ENCODE measurements at regions not wholly inside any gene's neighbourhood (a gene's known extent, or its start where the extent isn't known, plus 50 kb on each side); places are given as distances from the start of the nearest gene placed in this dataset.

- TF ChIP-seq, protein P1, sequence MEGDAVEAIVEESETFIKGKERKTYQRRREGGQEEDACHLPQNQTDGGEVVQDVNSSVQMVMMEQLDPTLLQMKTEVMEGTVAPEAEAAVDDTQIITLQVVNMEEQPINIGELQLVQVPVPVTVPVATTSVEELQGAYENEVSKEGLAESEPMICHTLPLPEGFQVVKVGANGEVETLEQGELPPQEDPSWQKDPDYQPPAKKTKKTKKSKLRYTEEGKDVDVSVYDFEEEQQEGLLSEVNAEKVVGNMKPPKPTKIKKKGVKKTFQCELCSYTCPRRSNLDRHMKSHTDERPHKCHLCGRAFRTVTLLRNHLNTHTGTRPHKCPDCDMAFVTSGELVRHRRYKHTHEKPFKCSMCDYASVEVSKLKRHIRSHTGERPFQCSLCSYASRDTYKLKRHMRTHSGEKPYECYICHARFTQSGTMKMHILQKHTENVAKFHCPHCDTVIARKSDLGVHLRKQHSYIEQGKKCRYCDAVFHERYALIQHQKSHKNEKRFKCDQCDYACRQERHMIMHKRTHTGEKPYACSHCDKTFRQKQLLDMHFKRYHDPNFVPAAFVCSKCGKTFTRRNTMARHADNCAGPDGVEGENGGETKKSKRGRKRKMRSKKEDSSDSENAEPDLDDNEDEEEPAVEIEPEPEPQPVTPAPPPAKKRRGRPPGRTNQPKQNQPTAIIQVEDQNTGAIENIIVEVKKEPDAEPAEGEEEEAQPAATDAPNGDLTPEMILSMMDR (conservative IDR thresholded peaks at IDR 0.05; ENCODE audit: low read depth in 2 of 2): no peak
- TF ChIP-seq EZH2phosphoT487 (IDR thresholded peaks at IDR 0.05; ENCODE audit: unreplicated experiment) (no peak), EZH2 (IDR thresholded peaks at IDR 0.05; ENCODE audit: low read depth, unreplicated experiment) (no peak), CREB1 (CRISPR knock-in tag; IDR thresholded peaks at IDR 0.05; ENCODE audit: low read depth) (no peak), POLR2AphosphoS5 (IDR thresholded peaks at IDR 0.05; ENCODE audit: low read depth) (no peak)
- TF ChIP-seq, protein P2, sequence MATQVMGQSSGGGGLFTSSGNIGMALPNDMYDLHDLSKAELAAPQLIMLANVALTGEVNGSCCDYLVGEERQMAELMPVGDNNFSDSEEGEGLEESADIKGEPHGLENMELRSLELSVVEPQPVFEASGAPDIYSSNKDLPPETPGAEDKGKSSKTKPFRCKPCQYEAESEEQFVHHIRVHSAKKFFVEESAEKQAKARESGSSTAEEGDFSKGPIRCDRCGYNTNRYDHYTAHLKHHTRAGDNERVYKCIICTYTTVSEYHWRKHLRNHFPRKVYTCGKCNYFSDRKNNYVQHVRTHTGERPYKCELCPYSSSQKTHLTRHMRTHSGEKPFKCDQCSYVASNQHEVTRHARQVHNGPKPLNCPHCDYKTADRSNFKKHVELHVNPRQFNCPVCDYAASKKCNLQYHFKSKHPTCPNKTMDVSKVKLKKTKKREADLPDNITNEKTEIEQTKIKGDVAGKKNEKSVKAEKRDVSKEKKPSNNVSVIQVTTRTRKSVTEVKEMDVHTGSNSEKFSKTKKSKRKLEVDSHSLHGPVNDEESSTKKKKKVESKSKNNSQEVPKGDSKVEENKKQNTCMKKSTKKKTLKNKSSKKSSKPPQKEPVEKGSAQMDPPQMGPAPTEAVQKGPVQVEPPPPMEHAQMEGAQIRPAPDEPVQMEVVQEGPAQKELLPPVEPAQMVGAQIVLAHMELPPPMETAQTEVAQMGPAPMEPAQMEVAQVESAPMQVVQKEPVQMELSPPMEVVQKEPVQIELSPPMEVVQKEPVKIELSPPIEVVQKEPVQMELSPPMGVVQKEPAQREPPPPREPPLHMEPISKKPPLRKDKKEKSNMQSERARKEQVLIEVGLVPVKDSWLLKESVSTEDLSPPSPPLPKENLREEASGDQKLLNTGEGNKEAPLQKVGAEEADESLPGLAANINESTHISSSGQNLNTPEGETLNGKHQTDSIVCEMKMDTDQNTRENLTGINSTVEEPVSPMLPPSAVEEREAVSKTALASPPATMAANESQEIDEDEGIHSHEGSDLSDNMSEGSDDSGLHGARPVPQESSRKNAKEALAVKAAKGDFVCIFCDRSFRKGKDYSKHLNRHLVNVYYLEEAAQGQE (IDR thresholded peaks at IDR 0.05; ENCODE audit: unreplicated experiment): no peak
- TF ChIP-seq, protein P3, sequence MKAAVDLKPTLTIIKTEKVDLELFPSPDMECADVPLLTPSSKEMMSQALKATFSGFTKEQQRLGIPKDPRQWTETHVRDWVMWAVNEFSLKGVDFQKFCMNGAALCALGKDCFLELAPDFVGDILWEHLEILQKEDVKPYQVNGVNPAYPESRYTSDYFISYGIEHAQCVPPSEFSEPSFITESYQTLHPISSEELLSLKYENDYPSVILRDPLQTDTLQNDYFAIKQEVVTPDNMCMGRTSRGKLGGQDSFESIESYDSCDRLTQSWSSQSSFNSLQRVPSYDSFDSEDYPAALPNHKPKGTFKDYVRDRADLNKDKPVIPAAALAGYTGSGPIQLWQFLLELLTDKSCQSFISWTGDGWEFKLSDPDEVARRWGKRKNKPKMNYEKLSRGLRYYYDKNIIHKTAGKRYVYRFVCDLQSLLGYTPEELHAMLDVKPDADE (IDR thresholded peaks at IDR 0.05): no peak
These were observed 92.1 kb upstream of the GRK3 start for GRCh38 chr22:25472382-25472781.

Measured in GM23338 (cell line).